ENCODE measurements at regions not wholly inside any gene's neighbourhood (a gene's known extent, or its start where the extent isn't known, plus 50 kb on each side); places are given as distances from the start of the nearest gene placed in this dataset.

DNA sequence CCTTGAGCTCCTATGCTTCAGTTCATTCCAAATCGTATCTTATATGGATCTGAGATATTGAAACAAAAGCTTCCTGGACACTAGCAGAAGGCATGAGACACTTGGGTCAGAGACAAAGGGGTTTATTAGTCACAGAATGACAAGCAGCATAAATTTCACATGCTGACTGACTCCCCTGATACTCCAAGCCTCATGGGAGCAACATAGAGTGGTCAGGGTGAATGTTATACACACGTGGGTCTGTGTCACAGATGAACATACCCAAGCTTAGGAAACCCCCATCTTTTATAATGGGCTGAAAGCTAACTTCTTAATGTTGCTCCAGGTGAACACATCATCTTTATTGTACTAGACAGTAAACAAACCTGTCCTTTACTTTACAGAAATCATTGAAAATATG lies 599.9 kb upstream of the RGS18 start:
- no peak for TF ChIP-seq EZH2phosphoT487 (IDR thresholded peaks at IDR 0.05; ENCODE audit: borderline replicate concordance, low read depth, low read length)
- TF ChIP-seq, protein P1, sequence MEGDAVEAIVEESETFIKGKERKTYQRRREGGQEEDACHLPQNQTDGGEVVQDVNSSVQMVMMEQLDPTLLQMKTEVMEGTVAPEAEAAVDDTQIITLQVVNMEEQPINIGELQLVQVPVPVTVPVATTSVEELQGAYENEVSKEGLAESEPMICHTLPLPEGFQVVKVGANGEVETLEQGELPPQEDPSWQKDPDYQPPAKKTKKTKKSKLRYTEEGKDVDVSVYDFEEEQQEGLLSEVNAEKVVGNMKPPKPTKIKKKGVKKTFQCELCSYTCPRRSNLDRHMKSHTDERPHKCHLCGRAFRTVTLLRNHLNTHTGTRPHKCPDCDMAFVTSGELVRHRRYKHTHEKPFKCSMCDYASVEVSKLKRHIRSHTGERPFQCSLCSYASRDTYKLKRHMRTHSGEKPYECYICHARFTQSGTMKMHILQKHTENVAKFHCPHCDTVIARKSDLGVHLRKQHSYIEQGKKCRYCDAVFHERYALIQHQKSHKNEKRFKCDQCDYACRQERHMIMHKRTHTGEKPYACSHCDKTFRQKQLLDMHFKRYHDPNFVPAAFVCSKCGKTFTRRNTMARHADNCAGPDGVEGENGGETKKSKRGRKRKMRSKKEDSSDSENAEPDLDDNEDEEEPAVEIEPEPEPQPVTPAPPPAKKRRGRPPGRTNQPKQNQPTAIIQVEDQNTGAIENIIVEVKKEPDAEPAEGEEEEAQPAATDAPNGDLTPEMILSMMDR (conservative IDR thresholded peaks at IDR 0.05; ENCODE audit: low read length): no peak

Data from OCI-LY7 (cell line).